ENCODE measurements at regions not wholly inside any gene's neighbourhood (a gene's known extent, or its start where the extent isn't known, plus 50 kb on each side); places are given as distances from the start of the nearest gene placed in this dataset.

- no peak for DNase-seq
Observed at GRCh38 chr12:91913651-91914050, 232.0 kb downstream of the BTG1 start.

GRCh38 chr12:91913124-91913523 is 232.5 kb downstream of the BTG1 start:
- no peak for DNase-seq

GRCh38 chr12:91912178-91912577 is 233.5 kb downstream of the BTG1 start:
- no peak for DNase-seq

- no peak for DNase-seq
Observed at GRCh38 chr12:91910871-91911388, 234.7 kb downstream of the BTG1 start.

GRCh38 chr12:91902860-91903683 is 242.6 kb downstream of the BTG1 start:
- DNase-seq = no peak

- DNase-seq = no peak
Observed at GRCh38 chr12:91901381-91902074, 244.1 kb downstream of the BTG1 start.

- DNase-seq = no peak
Observed at GRCh38 chr12:91900971-91901370, 244.7 kb downstream of the BTG1 start.

- DNase-seq = no peak
Observed at GRCh38 chr12:91899056-91899455, 246.6 kb downstream of the BTG1 start.

GRCh38 chr12:91897025-91897515 is 248.6 kb downstream of the BTG1 start:
- no peak for DNase-seq

GRCh38 chr12:91896286-91897024 is 249.2 kb downstream of the BTG1 start:
- no peak for DNase-seq

GRCh38 chr12:91894911-91895310 is 250.7 kb downstream of the BTG1 start:
- DNase-seq = no peak

GRCh38 chr12:91893476-91893875 is 252.2 kb downstream of the BTG1 start:
- no peak for DNase-seq

- DNase-seq = no peak
Observed at GRCh38 chr12:91892081-91892855, 253.4 kb downstream of the BTG1 start.

- DNase-seq = no peak
Observed at GRCh38 chr12:91890742-91891141, 254.9 kb downstream of the BTG1 start.

- DNase-seq = no peak
Observed at GRCh38 chr12:91889910-91890309, 255.7 kb downstream of the BTG1 start.

- DNase-seq = no peak
Observed at GRCh38 chr12:91889059-91889458, 256.6 kb downstream of the BTG1 start.

GRCh38 chr12:91887957-91888356 is 257.7 kb downstream of the BTG1 start:
- DNase-seq = no peak

- no peak for DNase-seq
Observed at GRCh38 chr12:91885851-91886731, 259.6 kb downstream of the BTG1 start.

GRCh38 chr12:91884230-91884629 is 261.4 kb downstream of the BTG1 start:
- DNase-seq = no peak

GRCh38 chr12:91883811-91884210 is 261.8 kb downstream of the BTG1 start:
- DNase-seq = no peak

GRCh38 chr12:91882910-91883309 is 262.7 kb downstream of the BTG1 start:
- no peak for DNase-seq
